ENCODE measurements at regions not wholly inside any gene's neighbourhood (a gene's known extent, or its start where the extent isn't known, plus 50 kb on each side); places are given as distances from the start of the nearest gene placed in this dataset.

DNA sequence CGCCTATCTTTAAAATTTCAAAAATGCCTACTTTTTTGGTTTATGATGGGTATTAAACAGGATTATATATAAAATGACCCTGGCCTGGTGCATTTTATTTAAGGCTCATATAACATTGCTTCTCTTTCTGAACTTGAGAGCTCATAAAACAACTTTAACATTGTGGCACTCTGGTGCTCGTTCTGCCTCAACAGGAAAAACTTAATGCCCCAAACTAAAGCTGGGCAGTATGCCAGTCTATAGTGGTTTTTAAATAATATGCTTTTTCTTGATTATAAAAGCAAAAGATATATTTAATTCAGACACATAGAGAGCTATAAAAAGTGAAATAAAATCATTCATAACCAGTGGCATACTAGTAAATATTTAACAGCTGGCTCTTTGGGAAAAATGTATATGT is 269.3 kb upstream of the GULP1 start:
- no peaks in the 10 kb centered on the region for H3K9me3 ChIP-seq
- whole genome bisulfite sequencing, result 48% methylated on average over 2 of the region's 2 CpGs

DNA sequence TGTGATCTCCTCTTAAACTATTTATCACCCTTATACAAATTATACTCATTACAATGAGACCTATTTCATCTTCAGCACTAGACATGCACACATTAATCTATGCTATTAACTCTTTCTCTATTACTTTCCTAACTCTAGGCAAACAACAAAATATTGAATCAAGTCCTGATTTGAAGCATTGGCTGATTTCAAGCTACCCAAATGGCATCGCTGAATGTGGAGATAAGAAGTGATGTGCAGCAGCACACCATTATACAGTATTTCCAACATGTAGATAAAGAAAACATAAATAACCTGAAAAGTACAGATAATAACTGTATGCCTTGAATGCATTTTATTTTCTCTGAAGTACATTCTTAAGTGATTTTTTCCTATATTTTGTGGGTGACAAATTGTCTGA is 268.6 kb upstream of the GULP1 start:
- H3K36me3 ChIP-seq, result no peaks in the 10 kb centered on the region
- no peak overlapping the region for H3K27ac ChIP-seq
- no peak for DNase-seq (ENCODE audit: low spot score)
- H3K27me3 ChIP-seq (replicated peaks; ENCODE audit: insufficient read depth), result no peaks in the 10 kb centered on the region
- no peak overlapping the region for H3K4me3 ChIP-seq
- no peaks in the 10 kb centered on the region for H3K4me1 ChIP-seq (replicated peaks)
- intact Hi-C loops (cut with DNase I), result no loop called here
- 38% methylated on average over 1 of the region's 1 CpG for WGBS
- H3K9me3 ChIP-seq, result no peaks in the 10 kb centered on the region
- TF ChIP-seq POLR2AphosphoS5 (IDR thresholded peaks at IDR 0.05), result no peak
- no peak for TF ChIP-seq POLR2A (IDR thresholded peaks at IDR 0.05)
- TF ChIP-seq CTCF (IDR thresholded peaks at IDR 0.05), result no peak

More for the DNA sequence above, 269.3 kb upstream of the GULP1 start:
- no peak overlapping the region for H3K4me3 ChIP-seq
- no peaks in the 10 kb centered on the region for H3K4me1 ChIP-seq (replicated peaks)
- DNase-seq (ENCODE audit: low spot score), result no peak
- H3K27me3 ChIP-seq (replicated peaks; ENCODE audit: insufficient read depth), result no peaks in the 10 kb centered on the region
- no peak for TF ChIP-seq CTCF (IDR thresholded peaks at IDR 0.05)
- no peak for TF ChIP-seq POLR2A (IDR thresholded peaks at IDR 0.05)
- no peak for TF ChIP-seq POLR2AphosphoS5 (IDR thresholded peaks at IDR 0.05)
- intact Hi-C loops (cut with DNase I), result no loop called here
- H3K27ac ChIP-seq, result no peak overlapping the region
- H3K36me3 ChIP-seq, result no peaks in the 10 kb centered on the region

GRCh38 chr2:188024811-188025210 is 266.9 kb upstream of the GULP1 start:
- no peak for DNase-seq (ENCODE audit: low spot score)
- 11% methylated on average over 1 of the region's 1 CpG for WGBS

DNA sequence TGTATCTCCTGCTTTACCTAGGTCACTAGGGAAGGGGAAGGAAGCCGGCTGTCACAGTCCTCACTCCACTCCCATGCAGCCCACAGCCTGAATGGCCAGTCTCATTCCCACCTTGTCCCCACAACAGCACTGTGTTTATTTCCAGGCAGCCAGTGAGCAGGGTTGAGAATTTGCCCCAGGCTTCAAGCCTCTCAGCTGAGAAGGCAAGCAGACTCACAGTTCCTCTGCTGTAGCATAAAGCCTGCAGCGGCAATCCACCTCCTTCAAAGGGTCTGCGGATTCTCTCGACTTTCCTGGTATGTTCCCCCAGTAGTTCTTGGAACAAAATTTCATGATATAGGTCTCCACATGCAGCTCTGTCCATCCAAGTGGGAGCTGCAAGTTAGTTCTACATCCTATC is 262.9 kb upstream of the GULP1 start:
- Histone ChIP-seq H3K27me3 (replicated peaks; ENCODE audit: insufficient read depth) (no peaks in the 10 kb centered on the region), H3K36me3 (no peaks in the 10 kb centered on the region), H3K4me1 (replicated peaks) (no peaks in the 10 kb centered on the region), H3K4me3 (no peak overlapping the region), H3K27ac (no peak overlapping the region), H3K9me3 (no peaks in the 10 kb centered on the region)
- WGBS, result 85% methylated on average over 4 of the region's 4 CpGs
- TF ChIP-seq POLR2A (IDR thresholded peaks at IDR 0.05) (no peak), POLR2AphosphoS5 (IDR thresholded peaks at IDR 0.05) (no peak), CTCF (IDR thresholded peaks at IDR 0.05) (no peak)
- no peak for DNase-seq (ENCODE audit: low spot score)
- intact Hi-C loops (cut with DNase I), result no loop called here

More at GRCh38 chr2:188024811-188025210, 266.9 kb upstream of the GULP1 start:
- Histone ChIP-seq H3K27me3 (replicated peaks; ENCODE audit: insufficient read depth) (no peaks in the 10 kb centered on the region), H3K27ac (no peak overlapping the region), H3K9me3 (no peaks in the 10 kb centered on the region), H3K4me3 (no peak overlapping the region), H3K36me3 (no peaks in the 10 kb centered on the region), H3K4me1 (replicated peaks) (no peaks in the 10 kb centered on the region)
- intact Hi-C loops (cut with DNase I), result no loop called here
- TF ChIP-seq POLR2AphosphoS5 (IDR thresholded peaks at IDR 0.05), result no peak
- no peak for TF ChIP-seq CTCF (IDR thresholded peaks at IDR 0.05)
- no peak for TF ChIP-seq POLR2A (IDR thresholded peaks at IDR 0.05)

DNA sequence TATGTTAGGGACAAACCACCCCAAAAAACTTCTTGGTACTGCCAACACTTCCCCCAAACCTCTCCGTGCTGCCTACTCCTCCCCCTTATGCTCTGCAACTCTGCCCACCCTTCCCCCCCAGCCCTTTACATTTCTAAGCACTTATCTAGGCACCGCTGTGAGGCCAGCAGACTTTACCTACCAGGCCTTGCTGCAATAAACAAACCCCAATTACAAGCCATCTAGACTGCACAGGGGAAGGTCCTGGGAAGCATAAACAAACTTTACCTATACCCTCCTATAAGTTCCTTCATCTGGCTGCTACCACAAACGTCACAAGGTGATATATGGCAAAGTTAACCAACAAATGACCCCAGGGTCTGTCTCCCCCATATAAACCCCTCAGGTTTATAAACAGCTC is 259.4 kb upstream of the GULP1 start:
- intact Hi-C loops (cut with DNase I), result no loop called here
- no peak overlapping the region for H3K27ac ChIP-seq
- no peak for DNase-seq (ENCODE audit: low spot score)

More for the DNA sequence above, 259.4 kb upstream of the GULP1 start:
- H3K27me3 ChIP-seq (replicated peaks; ENCODE audit: insufficient read depth), result no peaks in the 10 kb centered on the region
- H3K4me3 ChIP-seq, result no peak overlapping the region
- no peaks in the 10 kb centered on the region for H3K36me3 ChIP-seq
- H3K4me1 ChIP-seq (replicated peaks), result no peaks in the 10 kb centered on the region
- WGBS, result 42% methylated on average over 3 of the region's 3 CpGs
- no peak for TF ChIP-seq POLR2AphosphoS5 (IDR thresholded peaks at IDR 0.05)
- no peak for TF ChIP-seq POLR2A (IDR thresholded peaks at IDR 0.05)
- no peak for TF ChIP-seq CTCF (IDR thresholded peaks at IDR 0.05)
- no peaks in the 10 kb centered on the region for H3K9me3 ChIP-seq
